Endodermal cell (in vitro differentiated cells): ENCODE measurements at regions not wholly inside any gene's neighbourhood (a gene's known extent, or its start where the extent isn't known, plus 50 kb on each side); places are given as distances from the start of the nearest gene placed in this dataset.

ENCODE experiments used
- DNase-seq: peaks from one replicate; pipeline ENCODE4 v3.0.0-alpha.2; 2017
- H3K27ac ChIP-seq: 2 replicates; pipeline ENCODE4 v1.5.1; 2013; ENCODE audit warnings: mild to moderate bottlenecking, low read depth, low read length, moderate library complexity
- H3K27me3 ChIP-seq: 2 replicates; pipeline ENCODE4 v1.6.1; 2013; ENCODE audit warnings: mild to moderate bottlenecking, low read length, moderate library complexity; ENCODE audit not compliant: insufficient read depth, control insufficient read depth, poor library complexity, severe bottlenecking
- H3K36me3 ChIP-seq: 2 replicates; pipeline ENCODE4 v1.7.0; 2013; ENCODE audit warnings: mild to moderate bottlenecking, low read length, moderate library complexity; ENCODE audit not compliant: control insufficient read depth, insufficient read depth
- H3K4me1 ChIP-seq: one replicate; pipeline ENCODE4 v1.7.0; 2013; ENCODE audit warnings: low read length; ENCODE audit not compliant: control insufficient read depth, insufficient read depth
- H3K4me3 ChIP-seq: 2 replicates; pipeline ENCODE4 v1.5.1; 2013; ENCODE audit warnings: mild to moderate bottlenecking, low read length, moderate library complexity
- H3K9ac ChIP-seq: 2 replicates; pipeline ENCODE4 v1.6.1; 2013; ENCODE audit warnings: mild to moderate bottlenecking, low read length, moderate library complexity; ENCODE audit not compliant: poor library complexity, severe bottlenecking; ENCODE audit errors: extremely low read depth
- H3K9me3 ChIP-seq: 2 replicates; pipeline ENCODE4 v1.6.1; 2013; ENCODE audit warnings: mild to moderate bottlenecking, low read length, moderate library complexity; ENCODE audit not compliant: control insufficient read depth
- H3K27ac Mint-ChIP-seq: 2 replicates; pipeline ENCODE4 v1.8.0; 2020; ENCODE audit warnings: mixed read lengths
- H3K27me3 Mint-ChIP-seq: 2 replicates; pipeline ENCODE4 v1.8.0; 2021; ENCODE audit warnings: mild to moderate bottlenecking, mixed read lengths; ENCODE audit not compliant: insufficient read depth
- H3K36me3 Mint-ChIP-seq: 2 replicates; pipeline ENCODE4 v1.8.0; 2020; ENCODE audit warnings: low read depth, mixed read lengths
- H3K4me1 Mint-ChIP-seq: 2 replicates; pipeline ENCODE4 v1.8.0; 2020; ENCODE audit warnings: mixed read lengths
- H3K4me3 Mint-ChIP-seq: 2 replicates; pipeline ENCODE4 v1.8.0; 2020; ENCODE audit warnings: mild to moderate bottlenecking, moderate library complexity, mixed read lengths
- H3K9me3 Mint-ChIP-seq: 2 replicates; pipeline ENCODE4 v1.8.0; 2020; ENCODE audit warnings: mild to moderate bottlenecking, mixed read lengths
- CTCF ChIP-seq: fragments of 200-600 bp; sonication (generic); conservative IDR thresholded peaks from 2 replicates; pipeline ENCODE4 v1.5.0; 2021; ENCODE audit warnings: antibody characterized with exemption, mild to moderate bottlenecking
- whole genome bisulfite sequencing, 2 experiments: methylation state at CpG; one replicate each; pipeline versions ENCODE4 v1.1.5 to v1.1.7; 2013; ENCODE audit warnings: missing lambda C conversion rate in 2 of 2, mixed read lengths in 1 of 2; ENCODE audit not compliant: insufficient coverage in 1 of 2, insufficient read length in 1 of 2; 5-methylcytosine and 5-hydroxymethylcytosine counted together

- H3K36me3 Mint-ChIP-seq, result no peaks in the 10 kb centered on the region
- peaks cover 1% of the 10 kb centered on the region for H3K9me3 Mint-ChIP-seq
- peaks cover 29% of the 10 kb centered on the region for H3K27me3 Mint-ChIP-seq
- Histone ChIP-seq H3K36me3 (no peaks in the 10 kb centered on the region), H3K27ac (no peak overlapping the region), H3K9ac (no peak overlapping the region), H3K9me3 (no peaks in the 10 kb centered on the region), H3K4me1 (peaks cover 19% of the 10 kb centered on the region), H3K4me3 (no peak overlapping the region), H3K27me3 (peaks cover 4% of the 10 kb centered on the region)
- no peak overlapping the region for H3K4me3 Mint-ChIP-seq
- H3K4me1 Mint-ChIP-seq, result peaks cover 25% of the 10 kb centered on the region
- no peak for DNase-seq
- WGBS, 2 experiments, result 88 to 100% methylated on average over 1 to 3 of the region's 3 CpGs
- H3K27ac Mint-ChIP-seq, result no peak overlapping the region
- TF ChIP-seq CTCF, result no peak
Observed at GRCh38 chr11:13220148-13220547, 57.4 kb upstream of the BMAL1 start.

GRCh38 chr11:13221722-13222121 is 55.9 kb upstream of the BMAL1 start:
- no peaks in the 10 kb centered on the region for H3K36me3 ChIP-seq
- TF ChIP-seq CTCF, result no peak
- no peak overlapping the region for H3K4me3 ChIP-seq
- peak overlapping the region; percentile 21 for H3K27ac ChIP-seq
- Mint-ChIP-seq H3K9me3 (peaks cover 1% of the 10 kb centered on the region), H3K4me3 (no peak overlapping the region), H3K27ac (peak overlapping the region; percentile 37), H3K27me3 (peaks cover 25% of the 10 kb centered on the region), H3K36me3 (no peaks in the 10 kb centered on the region), H3K4me1 (peaks cover 25% of the 10 kb centered on the region)
- 36 to 73% methylated on average over 4 of the region's 4 CpGs for WGBS, 2 experiments
- no peak for DNase-seq
- peaks cover 4% of the 10 kb centered on the region for H3K27me3 ChIP-seq
- peaks cover 17% of the 10 kb centered on the region for H3K4me1 ChIP-seq
- peak overlapping the region; percentile 27 for H3K9ac ChIP-seq
- H3K9me3 ChIP-seq, result no peaks in the 10 kb centered on the region

GRCh38 chr11:13222285-13222684 is 55.3 kb upstream of the BMAL1 start:
- H3K27me3 Mint-ChIP-seq, result peaks cover 22% of the 10 kb centered on the region
- peak; percentile 58 for DNase-seq
- H3K9me3 ChIP-seq, result no peaks in the 10 kb centered on the region
- WGBS, 2 experiments, result 56 to 66% methylated on average over 3 of the region's 3 CpGs
- peaks cover 17% of the 10 kb centered on the region for H3K4me1 ChIP-seq
- no peaks in the 10 kb centered on the region for H3K36me3 ChIP-seq
- H3K27ac ChIP-seq, result peak overlapping the region; percentile 21
- H3K36me3 Mint-ChIP-seq, result no peaks in the 10 kb centered on the region
- no peak for TF ChIP-seq CTCF
- peaks cover 4% of the 10 kb centered on the region for H3K27me3 ChIP-seq
- H3K4me3 ChIP-seq, result no peak overlapping the region
- H3K27ac Mint-ChIP-seq, result peak overlapping the region; percentile 37
- H3K9ac ChIP-seq, result peak overlapping the region; percentile 27
- H3K9me3 Mint-ChIP-seq, result peaks cover 1% of the 10 kb centered on the region
- no peak overlapping the region for H3K4me3 Mint-ChIP-seq
- H3K4me1 Mint-ChIP-seq, result peaks cover 25% of the 10 kb centered on the region
